HEK293 (cell line): ENCODE measurements at regions not wholly inside any gene's neighbourhood (a gene's known extent, or its start where the extent isn't known, plus 50 kb on each side); places are given as distances from the start of the nearest gene placed in this dataset.

Experiments used
- CTCF ChIA-PET: fragments of 350-600 bp; formaldehyde crosslinking; extraction: SDS; loops from one replicate; lab custom pipeline; 2021; ENCODE audit warnings: antibody characterized with exemption; lab: Yijun Ruan, JAX
- POLR2A ChIA-PET: fragments of 300-600 bp; formaldehyde crosslinking; extraction: SDS; loops from one replicate; lab custom pipeline; 2020; ENCODE audit warnings: antibody characterized with exemption, inconsistent platforms; lab: Yijun Ruan, JAX
- H3K27ac ChIP-seq: fragments of 200-500 bp; sonication (Bioruptor generic); 2 replicates; pipeline ENCODE4 v1.5.1; 2014; ENCODE audit warnings: low read depth, low read length, control low read depth, inconsistent platforms; ENCODE audit errors: extremely low read depth
- H3K36me3 ChIP-seq, 2 experiments: fragments of 200-500 bp in 1 of 2; sonication (Bioruptor generic) in 1 of 2; 1 replicate in 1 of 2; 2 replicates in 1 of 2; pipeline ENCODE4 v1.5.1; 2014 to 2017; ENCODE audit warnings: inconsistent platforms in 2 of 2, low read length in 2 of 2; ENCODE audit not compliant: control insufficient read depth in 2 of 2, insufficient read depth in 1 of 2
- H3K4me1 ChIP-seq: fragments of 200-500 bp; sonication (Bioruptor generic); 2 replicates; pipeline ENCODE4 v1.5.1; 2014; ENCODE audit warnings: mild to moderate bottlenecking, low read length, inconsistent platforms; ENCODE audit not compliant: control insufficient read depth, insufficient read depth
- H3K4me3 ChIP-seq: 2 replicates; pipeline ENCODE4 v1.5.1; 2011; ENCODE audit warnings: low read depth, mild to moderate bottlenecking, control low read depth, low read length, moderate library complexity
- H3K9me3 ChIP-seq: fragments of 200-500 bp; sonication (Bioruptor generic); 2 replicates; pipeline ENCODE4 v1.5.1; 2014; ENCODE audit warnings: low read depth, low read length, inconsistent platforms; ENCODE audit not compliant: control insufficient read depth, insufficient read depth
- GLI4 ChIP-seq: fragments of 450-650 bp; formaldehyde crosslinking; IDR thresholded peaks from 2 replicates; pipeline ENCODE4 v1.5.1; 2016; ENCODE audit warnings: missing biosample characterization, missing genetic modification characterization
- KLF7 ChIP-seq: fragments of 450-650 bp; formaldehyde crosslinking; IDR thresholded peaks from 2 replicates; pipeline ENCODE4 v1.5.1; 2016; ENCODE audit warnings: missing biosample characterization, missing genetic modification characterization, borderline replicate concordance
- KLF9 ChIP-seq: fragments of 450-650 bp; formaldehyde crosslinking; IDR thresholded peaks from 2 replicates; pipeline ENCODE4 v1.5.1; 2016; ENCODE audit warnings: missing biosample characterization, missing genetic modification characterization, low read depth
- REPIN1 ChIP-seq: fragments of 450-650 bp; formaldehyde crosslinking; IDR thresholded peaks from 2 replicates; pipeline ENCODE4 v1.5.1; 2017; ENCODE audit warnings: missing biosample characterization, missing genetic modification characterization, low read depth
- SCRT1 ChIP-seq: fragments of 450-650 bp; formaldehyde crosslinking; IDR thresholded peaks from 2 replicates; pipeline ENCODE4 v1.5.1; 2016; ENCODE audit warnings: missing biosample characterization, missing genetic modification characterization, borderline replicate concordance
- ZBTB21 ChIP-seq: fragments of 450-650 bp; formaldehyde crosslinking; IDR thresholded peaks from 2 replicates; pipeline ENCODE4 v1.5.1; 2017; ENCODE audit warnings: missing biosample characterization, missing genetic modification characterization
- ZFP3 ChIP-seq: fragments of 450-650 bp; formaldehyde crosslinking; IDR thresholded peaks from 2 replicates; pipeline ENCODE4 v1.5.1; 2016; ENCODE audit warnings: low read depth, missing biosample characterization, missing genetic modification characterization
- ZNF202 ChIP-seq: fragments of 450-650 bp; formaldehyde crosslinking; IDR thresholded peaks from 2 replicates; pipeline ENCODE4 v1.5.1; 2016; ENCODE audit warnings: missing biosample characterization, missing genetic modification characterization, borderline replicate concordance
- ZNF214 ChIP-seq: fragments of 450-650 bp; formaldehyde crosslinking; IDR thresholded peaks from 2 replicates; pipeline ENCODE4 v1.5.1; 2017; ENCODE audit warnings: missing biosample characterization, mild to moderate bottlenecking, missing genetic modification characterization, borderline replicate concordance
- ZNF394 ChIP-seq: fragments of 450-650 bp; formaldehyde crosslinking; IDR thresholded peaks from 2 replicates; pipeline ENCODE4 v1.5.1; 2016; ENCODE audit warnings: missing biosample characterization, missing genetic modification characterization, mild to moderate bottlenecking, moderate library complexity, borderline replicate concordance
- ZNF423 ChIP-seq: fragments of 450-650 bp; formaldehyde crosslinking; IDR thresholded peaks from 2 replicates; pipeline ENCODE4 v1.5.1; 2016; ENCODE audit warnings: missing biosample characterization, missing genetic modification characterization
- ZNF548 ChIP-seq: fragments of 450-650 bp; formaldehyde crosslinking; IDR thresholded peaks from 2 replicates; pipeline ENCODE4 v1.5.1; 2016; ENCODE audit warnings: missing biosample characterization, missing genetic modification characterization
- ZNF621 ChIP-seq: fragments of 450-650 bp; formaldehyde crosslinking; IDR thresholded peaks from 2 replicates; pipeline ENCODE4 v1.5.1; 2017; ENCODE audit warnings: missing biosample characterization, missing genetic modification characterization
- ZNF664 ChIP-seq: fragments of 450-650 bp; formaldehyde crosslinking; IDR thresholded peaks from 2 replicates; pipeline ENCODE4 v1.5.1; 2016; ENCODE audit warnings: missing biosample characterization, missing genetic modification characterization
- ZNF843 ChIP-seq: fragments of 450-650 bp; formaldehyde crosslinking; IDR thresholded peaks from 2 replicates; pipeline ENCODE4 v1.5.1; 2016; ENCODE audit warnings: missing biosample characterization, missing genetic modification characterization
- ZSCAN16 ChIP-seq: fragments of 450-650 bp; formaldehyde crosslinking; IDR thresholded peaks from 2 replicates; pipeline ENCODE4 v1.5.1; 2016; ENCODE audit warnings: missing biosample characterization, missing genetic modification characterization
- TF ChIP-seq, protein P1 (sequence below): fragments of 450-650 bp; formaldehyde crosslinking; IDR thresholded peaks from 2 replicates; pipeline ENCODE4 v1.5.1; 2016; ENCODE audit warnings: missing biosample characterization, missing genetic modification characterization
- TF ChIP-seq, protein P2 (sequence below): fragments of 450-650 bp; formaldehyde crosslinking; IDR thresholded peaks from 2 replicates; pipeline ENCODE4 v1.5.1; 2016; ENCODE audit warnings: missing biosample characterization, missing genetic modification characterization
- TF ChIP-seq, protein P3 (sequence below): fragments of 450-650 bp; formaldehyde crosslinking; IDR thresholded peaks from 2 replicates; pipeline ENCODE4 v1.5.1; 2016; ENCODE audit warnings: missing biosample characterization, missing genetic modification characterization
- TF ChIP-seq, protein P4 (sequence below): fragments of 450-650 bp; formaldehyde crosslinking; IDR thresholded peaks from 2 replicates; pipeline ENCODE4 v1.5.1; 2016; ENCODE audit warnings: missing biosample characterization, missing genetic modification characterization
- TF ChIP-seq, protein P5 (sequence below): fragments of 450-650 bp; formaldehyde crosslinking; IDR thresholded peaks from 2 replicates; pipeline ENCODE4 v1.5.1; 2016; ENCODE audit warnings: missing biosample characterization, missing genetic modification characterization
- TF ChIP-seq, protein P6 (sequence below): fragments of 450-650 bp; formaldehyde crosslinking; IDR thresholded peaks from 2 replicates; pipeline ENCODE4 v1.5.1; 2016; ENCODE audit warnings: missing biosample characterization, missing genetic modification characterization

DNA sequence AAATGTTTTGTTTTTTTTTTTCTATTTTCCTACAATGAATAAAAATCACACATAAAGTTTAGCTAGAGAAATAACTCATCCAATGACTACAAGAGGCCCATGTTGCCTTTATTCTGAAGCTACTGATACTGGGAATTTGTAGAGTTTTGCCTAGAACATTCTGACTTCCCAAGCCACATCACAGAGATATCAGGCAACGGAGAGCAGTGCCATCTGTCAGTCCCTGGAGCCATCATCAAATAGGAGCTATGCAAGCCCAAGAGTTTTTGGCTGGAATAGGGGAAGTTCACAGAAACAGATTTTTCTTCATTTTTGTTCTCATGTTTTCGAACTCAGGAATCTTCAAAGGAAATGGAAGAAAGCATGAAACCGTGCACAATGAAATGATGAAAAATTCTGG is 896.6 kb downstream of the TLE1 start (continued):
- TF ChIP-seq ZBTB21 = no peak
- TF ChIP-seq, protein P1, sequence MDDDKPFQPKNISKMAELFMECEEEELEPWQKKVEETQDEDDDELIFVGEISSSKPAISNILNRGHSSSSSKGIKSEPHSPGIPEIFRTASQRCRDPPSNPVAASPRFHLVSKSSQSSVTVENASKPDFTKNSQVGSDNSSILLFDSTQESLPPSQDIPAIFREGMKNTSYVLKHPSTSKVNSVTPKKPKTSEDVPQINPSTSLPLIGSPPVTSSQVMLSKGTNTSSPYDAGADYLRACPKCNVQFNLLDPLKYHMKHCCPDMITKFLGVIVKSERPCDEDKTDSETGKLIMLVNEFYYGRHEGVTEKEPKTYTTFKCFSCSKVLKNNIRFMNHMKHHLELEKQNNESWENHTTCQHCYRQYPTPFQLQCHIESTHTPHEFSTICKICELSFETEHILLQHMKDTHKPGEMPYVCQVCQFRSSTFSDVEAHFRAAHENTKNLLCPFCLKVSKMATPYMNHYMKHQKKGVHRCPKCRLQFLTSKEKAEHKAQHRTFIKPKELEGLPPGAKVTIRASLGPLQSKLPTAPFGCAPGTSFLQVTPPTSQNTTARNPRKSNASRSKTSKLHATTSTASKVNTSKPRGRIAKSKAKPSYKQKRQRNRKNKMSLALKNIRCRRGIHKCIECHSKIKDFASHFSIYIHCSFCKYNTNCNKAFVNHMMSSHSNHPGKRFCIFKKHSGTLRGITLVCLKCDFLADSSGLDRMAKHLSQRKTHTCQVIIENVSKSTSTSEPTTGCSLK = no peak
- no peak for TF ChIP-seq ZSCAN16 (tag by site-specific recombination)
- TF ChIP-seq, protein P2, sequence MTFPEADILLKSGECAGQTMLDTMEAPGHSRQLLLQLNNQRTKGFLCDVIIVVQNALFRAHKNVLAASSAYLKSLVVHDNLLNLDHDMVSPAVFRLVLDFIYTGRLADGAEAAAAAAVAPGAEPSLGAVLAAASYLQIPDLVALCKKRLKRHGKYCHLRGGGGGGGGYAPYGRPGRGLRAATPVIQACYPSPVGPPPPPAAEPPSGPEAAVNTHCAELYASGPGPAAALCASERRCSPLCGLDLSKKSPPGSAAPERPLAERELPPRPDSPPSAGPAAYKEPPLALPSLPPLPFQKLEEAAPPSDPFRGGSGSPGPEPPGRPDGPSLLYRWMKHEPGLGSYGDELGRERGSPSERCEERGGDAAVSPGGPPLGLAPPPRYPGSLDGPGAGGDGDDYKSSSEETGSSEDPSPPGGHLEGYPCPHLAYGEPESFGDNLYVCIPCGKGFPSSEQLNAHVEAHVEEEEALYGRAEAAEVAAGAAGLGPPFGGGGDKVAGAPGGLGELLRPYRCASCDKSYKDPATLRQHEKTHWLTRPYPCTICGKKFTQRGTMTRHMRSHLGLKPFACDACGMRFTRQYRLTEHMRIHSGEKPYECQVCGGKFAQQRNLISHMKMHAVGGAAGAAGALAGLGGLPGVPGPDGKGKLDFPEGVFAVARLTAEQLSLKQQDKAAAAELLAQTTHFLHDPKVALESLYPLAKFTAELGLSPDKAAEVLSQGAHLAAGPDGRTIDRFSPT (tag by site-specific recombination) = no peak
- no peak for TF ChIP-seq ZNF664 (tag by site-specific recombination)
- no peak for TF ChIP-seq ZNF394 (tag by site-specific recombination)
- TF ChIP-seq, protein P3, sequence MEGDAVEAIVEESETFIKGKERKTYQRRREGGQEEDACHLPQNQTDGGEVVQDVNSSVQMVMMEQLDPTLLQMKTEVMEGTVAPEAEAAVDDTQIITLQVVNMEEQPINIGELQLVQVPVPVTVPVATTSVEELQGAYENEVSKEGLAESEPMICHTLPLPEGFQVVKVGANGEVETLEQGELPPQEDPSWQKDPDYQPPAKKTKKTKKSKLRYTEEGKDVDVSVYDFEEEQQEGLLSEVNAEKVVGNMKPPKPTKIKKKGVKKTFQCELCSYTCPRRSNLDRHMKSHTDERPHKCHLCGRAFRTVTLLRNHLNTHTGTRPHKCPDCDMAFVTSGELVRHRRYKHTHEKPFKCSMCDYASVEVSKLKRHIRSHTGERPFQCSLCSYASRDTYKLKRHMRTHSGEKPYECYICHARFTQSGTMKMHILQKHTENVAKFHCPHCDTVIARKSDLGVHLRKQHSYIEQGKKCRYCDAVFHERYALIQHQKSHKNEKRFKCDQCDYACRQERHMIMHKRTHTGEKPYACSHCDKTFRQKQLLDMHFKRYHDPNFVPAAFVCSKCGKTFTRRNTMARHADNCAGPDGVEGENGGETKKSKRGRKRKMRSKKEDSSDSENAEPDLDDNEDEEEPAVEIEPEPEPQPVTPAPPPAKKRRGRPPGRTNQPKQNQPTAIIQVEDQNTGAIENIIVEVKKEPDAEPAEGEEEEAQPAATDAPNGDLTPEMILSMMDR (tag by site-specific recombination) = no peak
- no peak for TF ChIP-seq REPIN1 (tag by site-specific recombination)
- no peak for TF ChIP-seq KLF9 (tag by site-specific recombination)

DNA sequence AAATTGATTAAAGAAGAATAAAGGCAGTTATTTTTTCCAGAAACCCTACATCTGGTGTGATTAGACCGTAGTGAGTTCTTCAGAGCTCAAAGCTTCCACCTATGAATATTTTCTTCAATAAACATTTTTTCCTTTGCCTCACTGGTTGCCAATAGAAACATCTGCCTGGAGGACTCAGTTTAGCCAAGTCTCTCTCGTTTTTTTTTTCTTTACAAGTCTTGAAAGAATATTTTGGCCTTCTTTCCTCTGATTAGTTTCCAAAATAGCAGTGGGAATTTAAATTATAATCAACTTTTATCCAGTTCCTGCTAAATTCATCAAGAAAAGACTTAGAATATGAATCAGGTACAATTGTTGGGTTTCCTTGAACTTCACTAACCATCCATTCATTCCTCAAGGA is 897.5 kb downstream of the TLE1 start:
- Histone ChIP-seq H3K36me3 (no peaks in the 10 kb centered on the region), H3K4me1 (no peaks in the 10 kb centered on the region; the same call in 1 of the 2 replicates), H3K27ac (no peak overlapping the region), H3K9me3 (no peaks in the 10 kb centered on the region), H3K4me3 (no peak overlapping the region)
- ChIA-PET POLR2A (no interaction called here), CTCF (interaction anchor here (0.6 kb wide), 1 partner anchor 325 kb away, joined by 3 read pairs; no protein-coding TSS in a partner anchor)
- TF ChIP-seq SCRT1 (tag by site-specific recombination) (no peak), ZNF548 (tag by site-specific recombination) (no peak), ZNF202 (no peak), GLI4 (tag by site-specific recombination) (no peak), ZNF214 (tag by site-specific recombination) (no peak), KLF7 (no peak), ZNF621 (tag by site-specific recombination) (no peak), ZNF423 (tag by site-specific recombination) (no peak), ZNF843 (tag by site-specific recombination) (no peak), ZFP3 (tag by site-specific recombination) (no peak)
- TF ChIP-seq, protein P4, sequence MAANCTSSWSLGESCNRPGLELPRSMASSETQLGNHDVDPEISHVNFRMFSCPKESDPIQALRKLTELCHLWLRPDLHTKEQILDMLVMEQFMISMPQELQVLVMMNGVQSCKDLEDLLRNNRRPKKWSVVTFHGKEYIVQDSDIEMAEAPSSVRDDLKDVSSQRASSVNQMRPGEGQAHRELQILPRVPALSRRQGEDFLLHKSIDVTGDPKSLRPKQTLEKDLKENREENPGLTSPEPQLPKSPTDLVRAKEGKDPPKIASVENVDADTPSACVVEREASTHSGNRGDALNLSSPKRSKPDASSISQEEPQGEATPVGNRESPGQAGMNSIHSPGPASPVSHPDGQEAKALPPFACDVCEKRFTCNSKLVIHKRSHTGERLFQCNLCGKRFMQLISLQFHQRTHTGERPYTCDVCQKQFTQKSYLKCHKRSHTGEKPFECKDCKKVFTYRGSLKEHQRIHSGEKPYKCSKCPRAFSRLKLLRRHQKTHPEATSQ (tag by site-specific recombination) = no peak
- TF ChIP-seq, protein P5, sequence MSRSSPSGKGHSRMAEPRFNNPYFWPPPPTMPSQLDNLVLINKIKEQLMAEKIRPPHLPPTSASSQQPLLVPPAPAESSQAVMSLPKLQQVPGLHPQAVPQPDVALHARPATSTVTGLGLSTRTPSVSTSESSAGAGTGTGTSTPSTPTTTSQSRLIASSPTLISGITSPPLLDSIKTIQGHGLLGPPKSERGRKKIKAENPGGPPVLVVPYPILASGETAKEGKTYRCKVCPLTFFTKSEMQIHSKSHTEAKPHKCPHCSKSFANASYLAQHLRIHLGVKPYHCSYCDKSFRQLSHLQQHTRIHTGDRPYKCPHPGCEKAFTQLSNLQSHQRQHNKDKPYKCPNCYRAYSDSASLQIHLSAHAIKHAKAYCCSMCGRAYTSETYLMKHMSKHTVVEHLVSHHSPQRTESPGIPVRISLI (tag by site-specific recombination) = no peak
- TF ChIP-seq, protein P6, sequence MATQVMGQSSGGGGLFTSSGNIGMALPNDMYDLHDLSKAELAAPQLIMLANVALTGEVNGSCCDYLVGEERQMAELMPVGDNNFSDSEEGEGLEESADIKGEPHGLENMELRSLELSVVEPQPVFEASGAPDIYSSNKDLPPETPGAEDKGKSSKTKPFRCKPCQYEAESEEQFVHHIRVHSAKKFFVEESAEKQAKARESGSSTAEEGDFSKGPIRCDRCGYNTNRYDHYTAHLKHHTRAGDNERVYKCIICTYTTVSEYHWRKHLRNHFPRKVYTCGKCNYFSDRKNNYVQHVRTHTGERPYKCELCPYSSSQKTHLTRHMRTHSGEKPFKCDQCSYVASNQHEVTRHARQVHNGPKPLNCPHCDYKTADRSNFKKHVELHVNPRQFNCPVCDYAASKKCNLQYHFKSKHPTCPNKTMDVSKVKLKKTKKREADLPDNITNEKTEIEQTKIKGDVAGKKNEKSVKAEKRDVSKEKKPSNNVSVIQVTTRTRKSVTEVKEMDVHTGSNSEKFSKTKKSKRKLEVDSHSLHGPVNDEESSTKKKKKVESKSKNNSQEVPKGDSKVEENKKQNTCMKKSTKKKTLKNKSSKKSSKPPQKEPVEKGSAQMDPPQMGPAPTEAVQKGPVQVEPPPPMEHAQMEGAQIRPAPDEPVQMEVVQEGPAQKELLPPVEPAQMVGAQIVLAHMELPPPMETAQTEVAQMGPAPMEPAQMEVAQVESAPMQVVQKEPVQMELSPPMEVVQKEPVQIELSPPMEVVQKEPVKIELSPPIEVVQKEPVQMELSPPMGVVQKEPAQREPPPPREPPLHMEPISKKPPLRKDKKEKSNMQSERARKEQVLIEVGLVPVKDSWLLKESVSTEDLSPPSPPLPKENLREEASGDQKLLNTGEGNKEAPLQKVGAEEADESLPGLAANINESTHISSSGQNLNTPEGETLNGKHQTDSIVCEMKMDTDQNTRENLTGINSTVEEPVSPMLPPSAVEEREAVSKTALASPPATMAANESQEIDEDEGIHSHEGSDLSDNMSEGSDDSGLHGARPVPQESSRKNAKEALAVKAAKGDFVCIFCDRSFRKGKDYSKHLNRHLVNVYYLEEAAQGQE (tag by site-specific recombination) = no peak
